SK-N-DZ (cell line): ENCODE measurements at regions not wholly inside any gene's neighbourhood (a gene's known extent, or its start where the extent isn't known, plus 50 kb on each side); places are given as distances from the start of the nearest gene placed in this dataset.
"Not testable (repeated sequence)": the region's sequence is repeated elsewhere in the genome, so short reads cannot be mapped to it uniquely, and the experiment has no call there.

Experiments
- DNase-seq: peaks from one replicate; pipeline ENCODE4 v3.0.0-alpha.2; 2015; ENCODE audit warnings: low spot score

DNA sequence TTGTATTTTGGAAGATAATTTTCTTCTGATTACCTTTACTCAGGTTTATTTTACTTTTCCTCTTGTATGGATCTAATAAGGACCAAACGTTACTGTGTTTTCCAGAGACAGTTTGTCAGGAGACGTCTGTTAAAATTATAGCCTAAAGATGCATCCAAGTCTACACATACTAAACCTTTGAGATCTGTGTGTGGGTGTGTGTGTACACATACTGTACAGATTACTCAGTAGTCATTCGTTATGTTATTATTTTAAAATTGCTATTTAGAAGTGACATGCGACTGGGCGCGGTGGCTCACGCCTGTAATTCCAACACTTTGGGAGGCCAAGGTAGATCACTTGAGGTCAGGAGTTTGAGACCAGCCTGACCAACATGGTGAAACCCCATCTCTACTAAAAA lies 51.6 kb upstream of the CNTLN start:
- DNase-seq = no peak

- peak; percentile 45 for DNase-seq
Observed at GRCh38 chr9:17082343-17083064, 52.3 kb upstream of the CNTLN start.

GRCh38 chr9:17081814-17082213 lies 53.0 kb upstream of the CNTLN start:
- no peak for DNase-seq

DNA sequence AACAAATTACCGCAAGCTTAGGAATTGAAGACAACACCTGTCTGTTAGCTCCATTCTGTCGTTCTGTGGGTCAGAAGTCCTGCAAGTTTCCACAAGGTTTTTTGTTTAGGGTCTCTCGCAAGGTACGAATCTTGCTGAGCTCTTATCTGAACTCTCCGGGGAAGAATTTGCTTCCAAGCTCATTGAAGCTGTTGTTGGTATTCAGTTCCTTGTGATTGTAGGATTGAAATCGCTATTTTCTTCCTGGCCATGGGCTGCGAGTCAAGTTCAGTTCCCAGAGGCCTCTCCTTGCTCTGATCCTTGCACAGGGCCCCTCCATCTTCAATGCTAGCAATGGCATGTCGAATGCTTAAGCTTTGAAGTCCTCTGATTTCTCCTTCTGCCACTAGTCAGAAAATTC lies 53.5 kb upstream of the CNTLN start:
- DNase-seq = no peak

- peak; percentile 95 for DNase-seq
Observed at GRCh38 chr9:17075758-17076485, 58.9 kb upstream of the CNTLN start.

DNA sequence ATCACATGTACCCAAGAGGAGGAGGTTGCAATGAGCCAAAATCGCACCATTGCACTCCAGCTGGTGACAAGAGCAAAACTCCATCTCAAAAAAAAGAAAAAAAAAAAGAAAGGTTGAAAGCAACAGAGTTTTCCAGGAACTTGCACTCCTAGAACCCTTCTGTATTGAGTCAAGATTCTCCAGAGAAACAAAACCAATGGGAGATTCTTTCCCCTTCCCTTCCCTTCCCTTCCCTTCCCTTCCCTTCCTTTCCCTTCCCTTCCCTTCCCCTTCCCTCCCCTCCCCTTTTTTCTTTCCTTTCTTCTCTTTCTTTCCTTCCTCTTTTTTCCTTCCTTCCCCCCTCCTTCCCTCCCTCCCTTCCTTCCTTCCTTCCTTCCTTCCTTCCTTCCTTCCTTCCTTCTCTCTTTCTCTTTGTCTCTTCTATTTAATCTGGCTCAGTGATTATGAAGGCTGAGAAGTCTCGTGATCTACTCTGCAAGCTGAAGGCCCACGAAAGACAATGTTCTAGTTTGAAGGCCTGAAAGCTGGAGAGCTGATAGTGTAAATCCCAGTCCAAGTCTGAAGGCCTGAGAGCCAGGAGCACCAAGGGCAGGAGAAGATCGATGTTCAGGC lies 59.6 kb upstream of the CNTLN start:
- DNase-seq = no peak

GRCh38 chr9:17072563-17072962 lies 62.3 kb upstream of the CNTLN start:
- DNase-seq = not testable (repeated sequence)

DNA sequence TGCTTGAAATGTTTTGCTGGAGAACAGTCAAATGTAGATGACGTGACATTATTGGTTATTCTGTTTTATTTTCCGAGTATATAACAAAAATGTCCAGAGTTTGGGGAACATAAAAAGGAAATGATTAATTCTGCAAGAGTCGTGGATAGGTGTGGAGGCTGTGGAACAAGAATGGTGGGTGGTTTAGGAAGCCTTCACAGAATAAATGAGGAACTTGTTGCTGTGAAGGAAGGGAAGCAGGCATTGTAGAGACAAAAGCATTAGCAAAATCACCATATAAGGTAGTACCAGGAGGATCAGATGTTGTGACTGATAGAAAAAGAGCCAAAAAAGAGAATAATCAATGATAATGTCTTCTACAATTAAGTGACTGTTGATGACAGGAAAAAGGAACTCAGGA lies 66.2 kb upstream of the CNTLN start:
- DNase-seq = peak; percentile 20

GRCh38 chr9:17065062-17065461 lies 69.8 kb upstream of the CNTLN start:
- peak; percentile 92 for DNase-seq

DNA sequence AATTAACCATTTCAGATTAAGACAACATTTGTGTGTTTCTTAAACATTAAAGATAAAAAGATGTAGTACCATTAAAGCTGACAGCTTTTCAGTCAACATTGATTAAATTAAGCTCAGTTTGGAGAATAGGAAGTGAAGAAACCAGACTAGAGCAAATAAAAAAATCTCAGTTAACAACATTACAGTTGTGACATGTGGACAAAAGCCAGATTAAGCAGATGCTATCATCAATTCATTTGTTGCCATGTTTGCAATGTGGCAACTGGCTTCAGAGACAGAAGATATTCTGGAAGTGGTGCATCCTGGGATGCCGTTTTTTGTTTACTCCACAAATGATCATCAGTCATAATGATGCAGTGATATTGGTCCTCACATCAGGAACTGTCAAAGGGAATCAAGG lies 70.3 kb upstream of the CNTLN start:
- peak; percentile 97 for DNase-seq

GRCh38 chr9:17063535-17064135 lies 71.2 kb upstream of the CNTLN start:
- DNase-seq = peak; percentile 68

GRCh38 chr9:17062497-17062896 lies 72.3 kb upstream of the CNTLN start:
- DNase-seq = peak; percentile 21

DNA sequence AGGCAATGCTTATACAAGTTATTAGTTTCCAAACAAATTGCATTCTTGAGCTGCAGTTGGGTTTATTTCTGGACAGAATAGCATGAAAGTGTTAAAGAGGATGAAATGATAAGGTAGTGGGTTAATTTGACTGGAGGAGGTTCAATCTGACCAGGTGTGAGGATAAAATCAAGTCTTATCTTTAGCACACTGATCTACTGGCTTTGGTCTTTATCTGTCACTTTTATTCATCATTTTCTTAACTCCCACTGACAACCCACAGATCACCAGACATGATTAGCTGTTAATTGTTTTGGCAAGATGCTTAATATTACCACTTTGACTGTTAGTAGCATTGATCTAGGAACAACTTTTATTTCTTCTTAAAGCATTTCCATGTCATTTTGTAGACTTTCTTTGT lies 74.4 kb upstream of the CNTLN start:
- peak; percentile 28 for DNase-seq

DNA sequence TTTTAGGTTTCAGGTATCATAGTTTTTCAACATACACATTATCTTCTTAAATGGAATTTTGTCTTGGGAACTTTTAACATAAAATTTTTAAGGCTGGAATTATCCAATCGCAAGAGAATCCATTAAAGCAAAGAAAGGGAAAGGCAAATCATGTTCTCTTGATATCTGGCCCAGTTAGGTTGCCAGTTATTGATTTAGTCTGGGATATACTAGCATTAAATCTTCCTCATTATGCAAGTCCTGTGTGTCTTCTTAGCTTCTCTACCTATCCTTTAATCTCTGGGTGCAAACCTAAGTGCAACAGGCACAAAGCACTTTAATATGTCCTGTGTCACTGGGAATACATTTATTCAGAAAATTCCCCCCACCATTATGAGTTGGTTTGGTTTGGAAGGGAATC lies 75.4 kb upstream of the CNTLN start:
- no peak for DNase-seq

GRCh38 chr9:17057729-17058128 lies 77.1 kb upstream of the CNTLN start:
- no peak for DNase-seq

- DNase-seq = no peak
Observed at GRCh38 chr9:17052626-17053025, 82.2 kb upstream of the CNTLN start.

DNA sequence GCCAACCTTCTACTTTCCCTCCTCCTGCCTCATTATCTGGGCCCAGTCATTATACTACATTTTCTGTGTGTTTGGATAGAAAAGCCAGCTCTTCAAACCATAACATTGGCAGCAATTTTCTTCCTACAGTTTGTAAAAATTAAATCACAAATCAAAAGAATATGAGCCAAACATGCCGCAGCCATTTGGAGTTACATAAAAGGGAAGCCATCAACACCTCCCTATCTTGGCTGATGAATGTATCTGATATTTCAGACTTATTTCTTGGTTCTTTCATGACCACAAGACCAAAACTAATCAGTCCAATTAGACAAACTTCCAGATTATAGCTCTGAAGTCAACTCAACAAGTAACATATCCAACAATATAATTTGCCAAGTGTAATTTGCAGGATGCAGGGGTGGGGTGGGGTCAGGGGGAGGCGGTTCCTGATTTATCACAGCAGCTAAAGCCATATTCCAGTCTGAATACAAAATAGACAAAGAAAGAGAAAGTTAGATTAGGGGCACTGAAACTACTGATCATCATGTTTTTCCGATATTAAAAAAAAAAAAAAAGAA lies 89.4 kb upstream of the CNTLN start:
- DNase-seq = no peak

GRCh38 chr9:17031546-17031945 lies 103.3 kb upstream of the CNTLN start:
- DNase-seq = no peak

GRCh38 chr9:17025281-17025680 lies 109.6 kb upstream of the CNTLN start:
- no peak for DNase-seq

DNA sequence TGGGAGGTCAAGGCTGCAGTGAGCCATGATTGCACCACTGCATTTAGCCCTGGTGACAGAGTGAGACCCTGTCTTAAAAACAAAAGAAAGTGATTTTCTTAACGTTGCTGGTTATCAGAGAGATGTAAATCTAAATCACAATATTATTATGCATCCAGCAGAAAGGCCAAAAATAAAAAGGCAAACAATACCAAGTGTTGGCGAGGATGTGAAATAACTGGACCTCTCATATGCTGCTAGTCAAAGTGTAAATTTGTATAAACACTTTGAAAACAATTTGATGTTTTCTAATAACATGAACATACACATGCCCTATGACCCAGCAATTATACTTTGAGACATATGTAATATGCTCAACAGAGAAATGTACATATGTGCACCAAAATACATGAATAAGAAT lies 110.7 kb upstream of the CNTLN start:
- no peak for DNase-seq

DNA sequence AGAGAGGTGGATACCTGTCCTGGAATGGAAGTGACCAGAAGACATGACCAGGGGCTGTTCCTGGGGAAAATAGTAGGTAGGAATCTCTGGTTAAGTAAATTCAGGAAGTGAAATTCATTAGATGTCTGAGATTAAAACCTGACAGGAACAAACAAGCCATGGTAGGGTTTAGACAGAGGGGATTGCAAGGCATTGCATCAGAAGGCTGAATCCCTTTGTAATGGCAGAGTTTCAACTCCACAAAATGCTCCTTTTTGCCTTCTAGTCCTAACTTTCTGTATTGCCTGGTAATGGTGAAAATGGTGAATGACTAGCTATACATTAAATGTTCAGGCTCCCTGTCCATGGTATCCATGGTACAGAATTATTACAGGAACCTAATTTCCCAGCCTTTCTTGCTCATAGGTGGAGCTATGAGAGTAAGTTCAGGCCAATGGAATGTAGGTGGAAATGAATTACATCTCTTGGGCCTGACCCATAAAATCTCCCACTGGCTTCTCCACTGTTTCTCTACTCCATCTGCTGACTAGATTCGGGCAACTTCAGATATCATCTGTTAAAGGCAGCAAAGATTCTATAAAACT lies 113.4 kb upstream of the CNTLN start:
- no peak for DNase-seq

DNA sequence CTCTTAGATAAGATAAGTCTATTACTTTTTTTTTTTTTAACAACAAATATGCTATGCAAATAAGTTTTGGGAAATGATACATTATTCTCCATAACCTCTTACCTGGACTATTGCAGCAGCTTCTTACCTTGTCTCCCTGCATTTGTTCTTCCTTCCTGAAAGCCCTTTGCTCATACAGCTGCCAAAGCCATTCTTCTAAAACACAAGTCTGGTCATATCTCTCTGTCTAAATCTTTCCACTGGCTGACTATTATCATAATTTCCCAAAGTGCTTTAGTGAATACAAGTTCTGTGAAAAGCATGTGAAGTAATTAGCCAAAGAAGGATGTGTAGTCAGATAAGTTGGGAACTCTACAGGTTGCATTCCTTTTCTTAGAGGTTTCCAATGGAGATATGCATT lies 115.4 kb upstream of the CNTLN start:
- no peak for DNase-seq
